Osteocyte (in vitro differentiated cells): ENCODE measurements at regions not wholly inside any gene's neighbourhood (a gene's known extent, or its start where the extent isn't known, plus 50 kb on each side); places are given as distances from the start of the nearest gene placed in this dataset.

Source experiments
- DNase-seq: peaks from one replicate; pipeline ENCODE4 v3.0.0; 2021; ENCODE audit warnings: mixed read lengths; ENCODE audit not compliant: unreplicated experiment; ENCODE audit errors: extremely low spot score
- H3K27ac Mint-ChIP-seq: one replicate; pipeline ENCODE4 v1.8.0; 2021; ENCODE audit warnings: mild to moderate bottlenecking, mixed read lengths; ENCODE audit not compliant: unreplicated experiment
- H3K27me3 Mint-ChIP-seq: one replicate; pipeline ENCODE4 v1.8.0; 2021; ENCODE audit warnings: mixed read lengths; ENCODE audit not compliant: unreplicated experiment
- H3K36me3 Mint-ChIP-seq: one replicate; pipeline ENCODE4 v1.8.0; 2021; ENCODE audit warnings: mixed read lengths; ENCODE audit not compliant: unreplicated experiment
- H3K4me1 Mint-ChIP-seq: one replicate; pipeline ENCODE4 v1.8.0; 2021; ENCODE audit warnings: mixed read lengths; ENCODE audit not compliant: unreplicated experiment
- H3K4me3 Mint-ChIP-seq: one replicate; pipeline ENCODE4 v1.8.0; 2021; ENCODE audit warnings: mild to moderate bottlenecking, moderate library complexity, mixed read lengths; ENCODE audit not compliant: unreplicated experiment
- H3K9me3 Mint-ChIP-seq: one replicate; pipeline ENCODE4 v1.8.0; 2021; ENCODE audit warnings: mixed read lengths; ENCODE audit not compliant: unreplicated experiment
- CTCF ChIP-seq: fragments of 200-600 bp; sonication (generic); IDR thresholded peaks from 2 replicates; pipeline ENCODE4 v1.5.0; 2021; ENCODE audit warnings: antibody characterized with exemption, mild to moderate bottlenecking, moderate library complexity

GRCh38 chr13:26995159-26995558 is 176.5 kb downstream of the USP12 start:
- Mint-ChIP-seq H3K9me3 (no peaks in the 10 kb centered on the region), H3K27me3 (peaks cover 20% of the 10 kb centered on the region), H3K36me3 (no peaks in the 10 kb centered on the region), H3K4me1 (peaks cover 36% of the 10 kb centered on the region), H3K4me3 (no peak overlapping the region), H3K27ac (no peak overlapping the region)
- DNase-seq: no peak
- TF ChIP-seq CTCF: no peak

DNA sequence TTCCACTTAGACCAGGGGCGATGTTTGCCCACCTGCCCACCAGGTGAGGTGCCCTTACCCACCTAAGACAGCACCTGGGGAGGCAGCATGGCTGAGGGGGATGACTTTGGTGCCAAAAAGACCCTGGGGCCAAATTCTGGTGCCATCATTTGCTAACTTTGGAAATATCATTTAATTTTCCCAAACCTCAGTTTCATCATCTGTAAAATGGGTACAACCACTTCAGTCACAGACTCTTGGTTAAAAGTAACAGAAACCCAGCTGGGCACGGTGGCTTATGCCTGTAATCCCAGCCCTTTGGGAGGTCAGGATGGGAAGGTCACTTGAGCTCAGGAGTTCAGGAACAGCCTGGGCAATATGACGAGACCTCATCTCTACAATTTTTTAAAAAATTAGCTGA is 177.8 kb downstream of the USP12 start:
- Mint-ChIP-seq H3K9me3 (no peaks in the 10 kb centered on the region), H3K4me1 (peaks cover 38% of the 10 kb centered on the region), H3K4me3 (no peak overlapping the region), H3K36me3 (no peaks in the 10 kb centered on the region), H3K27ac (no peak overlapping the region), H3K27me3 (peaks cover 12% of the 10 kb centered on the region)
- no peak for DNase-seq
- TF ChIP-seq CTCF: no peak

DNA sequence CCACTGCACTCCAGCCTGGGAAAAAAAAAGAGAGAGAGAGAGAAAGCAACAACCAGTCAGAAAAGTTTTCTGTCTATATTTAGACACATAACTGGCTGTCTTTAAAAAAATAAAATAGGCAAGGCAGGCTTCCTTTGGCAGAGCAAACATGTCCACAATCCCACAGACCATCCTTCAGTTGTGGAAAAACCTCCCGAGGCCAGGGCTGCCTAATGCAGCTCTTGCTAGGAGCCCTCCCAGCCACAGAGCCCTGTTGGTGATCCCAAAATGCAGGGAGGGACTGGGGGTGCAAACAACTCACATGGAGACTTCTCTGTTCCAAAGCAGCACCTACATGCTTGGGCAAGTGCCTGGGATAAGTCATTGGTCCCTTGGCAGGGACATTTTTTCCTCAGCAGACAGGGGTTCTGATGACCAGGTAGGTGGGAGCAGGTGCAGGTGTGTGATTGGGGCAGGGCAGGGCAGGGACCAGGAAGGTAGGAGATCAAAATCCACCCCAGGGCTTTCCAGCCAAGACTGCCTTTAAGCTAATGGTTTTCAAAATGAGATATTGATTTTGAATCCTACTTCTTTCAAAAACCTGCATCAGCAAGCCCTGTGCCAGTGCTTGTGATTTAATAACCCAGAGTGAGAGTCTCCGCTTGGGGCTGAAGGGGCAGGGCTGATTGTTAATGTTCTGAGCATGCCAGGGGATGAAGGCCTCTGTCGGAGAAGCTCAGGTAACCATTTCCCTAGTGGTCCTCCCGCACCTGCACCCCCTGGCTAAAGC is 178.5 kb downstream of the USP12 start:
- Mint-ChIP-seq H3K36me3 (no peaks in the 10 kb centered on the region), H3K27ac (no peak overlapping the region), H3K4me1 (peaks cover 38% of the 10 kb centered on the region), H3K9me3 (no peaks in the 10 kb centered on the region), H3K27me3 (peaks cover 14% of the 10 kb centered on the region), H3K4me3 (no peak overlapping the region)
- DNase-seq: no peak
- TF ChIP-seq CTCF: no peak

DNA sequence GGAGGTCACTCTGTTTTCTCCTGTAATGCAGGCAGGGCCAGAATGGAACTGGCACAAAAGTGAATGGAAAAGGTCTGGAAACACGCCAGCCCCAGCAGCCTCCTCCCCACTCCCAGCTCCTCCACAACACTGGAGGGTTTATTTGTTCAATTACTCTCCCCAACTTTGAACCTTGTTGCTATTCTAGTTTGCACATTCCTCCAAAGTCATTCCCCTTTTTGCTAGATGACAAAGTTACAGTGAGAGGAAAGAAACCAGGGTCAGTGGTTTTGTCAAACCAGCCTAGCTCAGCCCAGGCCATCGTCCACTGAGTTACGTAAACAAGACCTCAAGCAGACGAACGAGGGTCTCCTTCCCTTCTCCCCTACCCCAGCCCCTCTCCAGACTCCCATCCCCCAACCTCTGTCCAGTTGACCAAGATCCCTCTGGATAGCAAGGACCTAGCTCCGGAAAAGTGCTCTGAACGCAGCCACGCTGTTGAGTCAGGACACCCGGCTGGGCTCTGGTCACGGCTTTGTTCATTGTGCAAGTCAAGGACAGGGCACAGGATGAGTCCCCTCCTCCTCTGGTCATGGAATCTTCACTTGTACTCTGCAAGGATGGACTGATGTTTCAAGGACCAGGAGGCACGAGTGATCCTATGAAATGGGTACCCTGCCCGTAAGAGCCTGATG is 180.0 kb downstream of the USP12 start:
- Mint-ChIP-seq H3K4me3 (no peak overlapping the region), H3K4me1 (peaks cover 29% of the 10 kb centered on the region), H3K27me3 (peaks cover 17% of the 10 kb centered on the region), H3K9me3 (no peaks in the 10 kb centered on the region), H3K36me3 (no peaks in the 10 kb centered on the region), H3K27ac (no peak overlapping the region)
- DNase-seq: no peak
- no peak for TF ChIP-seq CTCF

DNA sequence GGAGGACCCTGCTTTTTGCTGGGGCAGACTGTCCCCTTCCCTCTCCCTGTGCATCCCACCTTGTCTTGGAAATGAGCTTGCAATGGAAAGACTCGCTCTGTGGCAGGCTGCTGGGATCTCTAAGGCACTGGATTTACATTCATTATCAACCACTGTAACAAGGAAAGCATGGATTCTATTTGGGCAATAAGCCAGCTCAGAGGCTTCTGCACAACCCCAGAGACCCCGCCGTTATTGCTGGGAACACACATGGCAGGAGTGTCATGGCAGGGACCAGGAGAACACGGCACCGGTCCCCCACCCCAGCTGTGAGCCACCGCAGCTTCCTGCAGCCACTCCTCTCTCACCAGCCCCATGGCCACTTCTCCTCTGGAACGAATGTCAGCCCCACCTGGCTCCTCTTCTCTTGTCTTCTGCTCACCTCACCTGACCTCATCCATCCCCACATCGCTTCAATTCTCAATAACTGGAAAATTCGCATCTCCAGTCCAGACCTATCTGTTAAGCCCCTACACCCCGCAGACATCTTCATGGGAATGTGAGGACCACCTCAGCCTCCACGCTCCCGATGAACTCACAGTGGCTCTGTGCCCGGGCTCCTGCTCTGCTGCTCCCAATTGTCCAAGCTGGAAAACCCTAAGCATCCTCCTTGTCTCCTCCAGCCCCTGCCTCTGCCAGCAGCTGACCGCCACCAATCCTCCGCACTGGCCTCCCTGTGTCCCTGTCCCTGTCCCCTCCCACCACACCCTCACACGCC is 181.5 kb downstream of the USP12 start:
- Mint-ChIP-seq H3K4me3 (no peak overlapping the region), H3K27ac (no peak overlapping the region), H3K27me3 (peaks cover 8% of the 10 kb centered on the region), H3K9me3 (no peaks in the 10 kb centered on the region), H3K4me1 (peaks cover 29% of the 10 kb centered on the region), H3K36me3 (no peaks in the 10 kb centered on the region)
- TF ChIP-seq CTCF: no peak
- no peak for DNase-seq
